ENCODE measurements at regions not wholly inside any gene's neighbourhood (a gene's known extent, or its start where the extent isn't known, plus 50 kb on each side); places are given as distances from the start of the nearest gene placed in this dataset.

GRCh38 chr5:117461403-117461802, 886.8 kb upstream of the SEMA6A start:
- ChIA-PET POLR2A (no interaction called here), CTCF (no interaction called here)
- no peak for DNase-seq (ENCODE audit: extremely low spot score)
- TF ChIP-seq CTBP1 (IDR thresholded peaks at IDR 0.05; ENCODE audit: borderline replicate concordance) (no peak), ZNF384 (IDR thresholded peaks at IDR 0.05) (no peak), TARDBP (IDR thresholded peaks at IDR 0.05) (no peak), FOXK2 (IDR thresholded peaks at IDR 0.05) (no peak), HDGF (IDR thresholded peaks at IDR 0.05; ENCODE audit: borderline replicate concordance) (no peak), SUZ12 (IDR thresholded peaks at IDR 0.05) (no peak), BHLHE40 (IDR thresholded peaks at IDR 0.05; ENCODE audit: borderline replicate concordance) (no peak), LEF1 (IDR thresholded peaks at IDR 0.05; ENCODE audit: borderline replicate concordance) (no peak)
- TF ChIP-seq, protein P1, sequence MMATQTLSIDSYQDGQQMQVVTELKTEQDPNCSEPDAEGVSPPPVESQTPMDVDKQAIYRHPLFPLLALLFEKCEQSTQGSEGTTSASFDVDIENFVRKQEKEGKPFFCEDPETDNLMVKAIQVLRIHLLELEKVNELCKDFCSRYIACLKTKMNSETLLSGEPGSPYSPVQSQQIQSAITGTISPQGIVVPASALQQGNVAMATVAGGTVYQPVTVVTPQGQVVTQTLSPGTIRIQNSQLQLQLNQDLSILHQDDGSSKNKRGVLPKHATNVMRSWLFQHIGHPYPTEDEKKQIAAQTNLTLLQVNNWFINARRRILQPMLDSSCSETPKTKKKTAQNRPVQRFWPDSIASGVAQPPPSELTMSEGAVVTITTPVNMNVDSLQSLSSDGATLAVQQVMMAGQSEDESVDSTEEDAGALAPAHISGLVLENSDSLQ (IDR thresholded peaks at IDR 0.05) = no peak

DNA sequence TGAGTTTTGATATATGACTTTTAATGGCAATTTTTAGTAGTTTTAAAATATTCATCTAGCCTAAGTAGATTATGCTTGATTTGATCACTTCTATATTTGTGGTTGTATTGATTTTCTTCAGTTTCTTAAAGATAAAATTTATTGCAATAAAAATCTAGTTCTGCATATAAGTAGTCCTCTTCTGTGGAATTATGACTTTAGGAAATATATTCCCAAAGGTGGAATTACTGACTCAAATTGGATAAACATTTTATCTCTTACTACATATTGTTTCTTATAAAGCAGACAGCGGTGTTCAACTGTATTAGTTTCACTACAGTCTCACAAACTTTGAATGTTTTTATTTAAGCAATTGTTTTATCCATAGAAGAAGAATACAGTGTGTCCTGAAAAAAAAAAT, 883.0 kb upstream of the SEMA6A start:
- DNase-seq (ENCODE audit: extremely low spot score) = no peak
- ChIA-PET CTCF (no interaction called here), POLR2A (no interaction called here)
- TF ChIP-seq L3MBTL2 (conservative IDR thresholded peaks at IDR 0.05) (no peak), BHLHE40 (IDR thresholded peaks at IDR 0.05; ENCODE audit: borderline replicate concordance) (no peak), TARDBP (IDR thresholded peaks at IDR 0.05) (no peak), CTBP1 (IDR thresholded peaks at IDR 0.05; ENCODE audit: borderline replicate concordance) (no peak)
- TF ChIP-seq, protein P1 (IDR thresholded peaks at IDR 0.05) = no peak

- ChIA-PET POLR2A (no interaction called here), CTCF (no interaction called here)
- no peak for TF ChIP-seq ZNF384 (IDR thresholded peaks at IDR 0.05)
- no peak for TF ChIP-seq SUZ12 (IDR thresholded peaks at IDR 0.05)
- TF ChIP-seq BHLHE40 (IDR thresholded peaks at IDR 0.05; ENCODE audit: borderline replicate concordance) = no peak
- TF ChIP-seq CTBP1 (IDR thresholded peaks at IDR 0.05; ENCODE audit: borderline replicate concordance) = no peak
- no peak for TF ChIP-seq FOXK2 (IDR thresholded peaks at IDR 0.05)
- no peak for TF ChIP-seq TARDBP (IDR thresholded peaks at IDR 0.05)
- TF ChIP-seq LEF1 (IDR thresholded peaks at IDR 0.05; ENCODE audit: borderline replicate concordance) = no peak
- no peak for TF ChIP-seq ARNT (IDR thresholded peaks at IDR 0.05)
- no peak for TF ChIP-seq HDGF (IDR thresholded peaks at IDR 0.05; ENCODE audit: borderline replicate concordance)
- no peak for TF ChIP-seq FOXM1 (IDR thresholded peaks at IDR 0.05; ENCODE audit: borderline replicate concordance)
- TF ChIP-seq SP1 (IDR thresholded peaks at IDR 0.05) = no peak
- no peak for TF ChIP-seq NFRKB (IDR thresholded peaks at IDR 0.05)
- DNase-seq (ENCODE audit: extremely low spot score) = no peak
Observed at GRCh38 chr5:117456866-117457470, 882.3 kb upstream of the SEMA6A start.

- DNase-seq (ENCODE audit: extremely low spot score) = peak; percentile 42
- POLR2A ChIA-PET = no interaction called here
- CTCF ChIA-PET = interaction anchor here (0.5 to 1.2 kb wide), 4 partner anchors 15 to 250 kb away, joined by 3 to 5 read pairs (median 4); no protein-coding TSS in a partner anchor
- TF ChIP-seq TARDBP (IDR thresholded peaks at IDR 0.05) (no peak), SUZ12 (IDR thresholded peaks at IDR 0.05) (no peak), FOXM1 (IDR thresholded peaks at IDR 0.05; ENCODE audit: borderline replicate concordance) (no peak), L3MBTL2 (conservative IDR thresholded peaks at IDR 0.05) (no peak), ELF4 (IDR thresholded peaks at IDR 0.05) (no peak), CTBP1 (IDR thresholded peaks at IDR 0.05; ENCODE audit: borderline replicate concordance) (no peak), ARNT (IDR thresholded peaks at IDR 0.05) (no peak), SP1 (IDR thresholded peaks at IDR 0.05) (no peak), HDGF (IDR thresholded peaks at IDR 0.05; ENCODE audit: borderline replicate concordance) (no peak), LEF1 (IDR thresholded peaks at IDR 0.05; ENCODE audit: borderline replicate concordance) (no peak), ZNF384 (IDR thresholded peaks at IDR 0.05) (no peak), FOXA1 (IDR thresholded peaks at IDR 0.05) (no peak), FOXK2 (IDR thresholded peaks at IDR 0.05) (no peak), NFRKB (IDR thresholded peaks at IDR 0.05) (no peak)
- TF ChIP-seq, protein P1 (IDR thresholded peaks at IDR 0.05) = no peak
Observed at GRCh38 chr5:117455236-117456233, 880.9 kb upstream of the SEMA6A start.

DNA sequence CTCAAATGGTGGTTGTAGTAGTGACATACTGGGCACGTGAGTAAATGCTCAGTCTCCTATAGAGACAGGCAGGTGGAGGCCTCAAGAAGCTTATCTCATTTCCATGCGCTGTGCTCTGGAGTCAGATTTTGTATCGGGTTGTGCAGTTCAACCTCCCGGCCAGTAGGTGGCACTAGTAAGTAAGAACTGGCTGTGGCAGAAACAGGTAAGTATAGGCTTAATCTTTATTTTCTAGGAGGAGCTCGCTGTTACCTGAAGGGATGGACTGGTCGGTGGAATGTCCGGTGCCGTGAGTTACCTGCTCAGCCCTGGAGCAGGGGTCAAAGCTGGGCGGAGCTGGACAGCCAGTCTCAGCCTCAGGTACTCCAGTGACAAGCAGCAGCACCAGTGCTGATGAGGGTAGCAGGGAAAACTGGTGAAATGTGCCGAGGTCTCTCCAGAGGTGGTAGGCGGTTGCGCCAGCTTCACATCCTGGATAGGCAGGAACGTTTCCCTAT, 880.1 kb upstream of the SEMA6A start:
- POLR2A ChIA-PET = no interaction called here
- TF ChIP-seq HDGF (IDR thresholded peaks at IDR 0.05; ENCODE audit: borderline replicate concordance) (no peak), LEF1 (IDR thresholded peaks at IDR 0.05; ENCODE audit: borderline replicate concordance) (no peak), NFRKB (IDR thresholded peaks at IDR 0.05) (no peak), CTBP1 (IDR thresholded peaks at IDR 0.05; ENCODE audit: borderline replicate concordance) (no peak)
- TF ChIP-seq, protein P1 (IDR thresholded peaks at IDR 0.05) = no peak
- DNase-seq (ENCODE audit: extremely low spot score) = peak; percentile 57
- CTCF ChIA-PET = interaction anchor here (0.5 to 1.2 kb wide), 5 partner anchors 15 to 661 kb away, joined by 3 to 5 read pairs (median 4); no protein-coding TSS in a partner anchor

All from HEK293T (cell line).